Astrocyte (in vitro differentiated cells and primary cell): ENCODE measurements at regions not wholly inside any gene's neighbourhood (a gene's known extent, or its start where the extent isn't known, plus 50 kb on each side); places are given as distances from the start of the nearest gene placed in this dataset.
A peak's percentile ranks its signal among the peaks of the same experiment; 100 is the strongest.

Experiments used
- DNase-seq: peaks from one replicate; pipeline ENCODE4 v3.0.0-alpha.2; 2010; ENCODE audit warnings: low read depth
- FAIRE-seq: peaks from 2 replicates; lab custom pipeline; 2011; peaks lifted over from hg19 to GRCh38; lab: Jason Lieb, UNC
- H2AFZ ChIP-seq: 2 replicates; pipeline ENCODE4 v1.6.0; 2012; ENCODE audit warnings: low read depth, low read length, inconsistent platforms
- H3K27ac ChIP-seq: 2 replicates; pipeline ENCODE4 v1.5.1; 2011; ENCODE audit warnings: low read depth, low read length, inconsistent platforms
- H3K27me3 ChIP-seq: 2 replicates; pipeline ENCODE4 v1.6.0; 2011; ENCODE audit warnings: low read length, inconsistent platforms; ENCODE audit not compliant: insufficient read depth
- H3K36me3 ChIP-seq: 2 replicates; pipeline ENCODE4 v1.5.1; 2011; ENCODE audit warnings: low read length, inconsistent platforms; ENCODE audit not compliant: insufficient read depth
- H3K4me1 ChIP-seq: 2 replicates; pipeline ENCODE4 v1.5.1; 2011; ENCODE audit warnings: low read length, inconsistent platforms; ENCODE audit not compliant: insufficient read depth
- H3K4me2 ChIP-seq: 2 replicates; pipeline ENCODE4 v1.6.0; 2012; ENCODE audit warnings: low read length, inconsistent platforms
- H3K4me3 ChIP-seq: 2 replicates; pipeline ENCODE4 v1.5.1; 2011; ENCODE audit warnings: low read depth, mild to moderate bottlenecking, low read length, inconsistent platforms; ENCODE audit not compliant: insufficient read depth
- H3K79me2 ChIP-seq: 2 replicates; pipeline ENCODE4 v1.6.0; 2012; ENCODE audit warnings: mild to moderate bottlenecking, low read length, inconsistent platforms; ENCODE audit not compliant: insufficient read depth
- H3K9ac ChIP-seq: 2 replicates; pipeline ENCODE4 v1.6.0; 2012; ENCODE audit warnings: mild to moderate bottlenecking, low read length, inconsistent platforms
- H3K9me3 ChIP-seq: 2 replicates; pipeline ENCODE4 v1.5.1; 2012; ENCODE audit warnings: low read depth, mild to moderate bottlenecking, low read length, inconsistent platforms; ENCODE audit not compliant: insufficient read depth
- H4K20me1 ChIP-seq: 2 replicates; pipeline ENCODE4 v1.6.0; 2012; ENCODE audit warnings: low read length, inconsistent platforms; ENCODE audit not compliant: insufficient read depth
- H3K27ac Mint-ChIP-seq: one replicate; pipeline ENCODE4 v1.8.0; 2021; ENCODE audit warnings: mild to moderate bottlenecking, mixed read lengths; ENCODE audit not compliant: unreplicated experiment
- H3K27me3 Mint-ChIP-seq: one replicate; pipeline ENCODE4 v1.8.0; 2021; ENCODE audit warnings: low read depth, mixed read lengths; ENCODE audit not compliant: unreplicated experiment
- H3K36me3 Mint-ChIP-seq: one replicate; pipeline ENCODE4 v1.8.0; 2021; ENCODE audit warnings: low read depth, mixed read lengths; ENCODE audit not compliant: unreplicated experiment
- H3K4me1 Mint-ChIP-seq: one replicate; pipeline ENCODE4 v1.8.0; 2021; ENCODE audit warnings: low read depth, mixed read lengths; ENCODE audit not compliant: unreplicated experiment
- H3K4me3 Mint-ChIP-seq: one replicate; pipeline ENCODE4 v1.8.0; 2021; ENCODE audit warnings: mild to moderate bottlenecking, moderate library complexity, mixed read lengths; ENCODE audit not compliant: unreplicated experiment
- H3K9me3 Mint-ChIP-seq: one replicate; pipeline ENCODE4 v1.8.0; 2021; ENCODE audit warnings: mild to moderate bottlenecking, mixed read lengths; ENCODE audit not compliant: unreplicated experiment
- EZH2 ChIP-seq: IDR thresholded peaks from 2 replicates; pipeline ENCODE4 v1.6.1; 2012; ENCODE audit warnings: mild to moderate bottlenecking, low read length, inconsistent platforms; ENCODE audit not compliant: insufficient read depth
- TF ChIP-seq, protein P1 (sequence below): IDR thresholded peaks from 2 replicates; pipeline ENCODE4 v1.5.1; 2011; ENCODE audit warnings: low read depth, mild to moderate bottlenecking, inconsistent platforms, low read length, moderate library complexity; ENCODE audit not compliant: insufficient read depth

DNA sequence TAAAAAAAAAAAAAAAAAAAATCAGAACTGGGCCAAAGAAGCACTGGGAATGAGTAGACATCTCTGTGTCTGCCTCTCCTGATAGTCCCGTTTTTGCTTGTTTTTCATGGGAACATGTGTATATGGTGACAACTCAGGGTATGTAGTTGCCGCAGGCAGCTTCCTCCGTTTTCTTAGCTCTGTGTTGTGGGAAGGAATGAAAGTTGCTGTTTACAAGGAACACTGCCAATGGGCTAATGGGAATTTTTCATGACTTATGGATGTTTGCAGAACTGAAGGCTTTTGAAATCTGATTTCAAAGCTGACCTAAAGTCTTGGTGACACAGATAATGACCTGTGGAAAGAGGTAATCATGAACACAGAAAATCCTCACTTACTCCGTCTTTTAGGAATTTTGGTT, 146.4 kb upstream of the BTG1 start:
- peaks cover 19% of the 10 kb centered on the region for H3K4me1 Mint-ChIP-seq
- H3K27ac Mint-ChIP-seq, result no peak overlapping the region
- TF ChIP-seq, protein P1, sequence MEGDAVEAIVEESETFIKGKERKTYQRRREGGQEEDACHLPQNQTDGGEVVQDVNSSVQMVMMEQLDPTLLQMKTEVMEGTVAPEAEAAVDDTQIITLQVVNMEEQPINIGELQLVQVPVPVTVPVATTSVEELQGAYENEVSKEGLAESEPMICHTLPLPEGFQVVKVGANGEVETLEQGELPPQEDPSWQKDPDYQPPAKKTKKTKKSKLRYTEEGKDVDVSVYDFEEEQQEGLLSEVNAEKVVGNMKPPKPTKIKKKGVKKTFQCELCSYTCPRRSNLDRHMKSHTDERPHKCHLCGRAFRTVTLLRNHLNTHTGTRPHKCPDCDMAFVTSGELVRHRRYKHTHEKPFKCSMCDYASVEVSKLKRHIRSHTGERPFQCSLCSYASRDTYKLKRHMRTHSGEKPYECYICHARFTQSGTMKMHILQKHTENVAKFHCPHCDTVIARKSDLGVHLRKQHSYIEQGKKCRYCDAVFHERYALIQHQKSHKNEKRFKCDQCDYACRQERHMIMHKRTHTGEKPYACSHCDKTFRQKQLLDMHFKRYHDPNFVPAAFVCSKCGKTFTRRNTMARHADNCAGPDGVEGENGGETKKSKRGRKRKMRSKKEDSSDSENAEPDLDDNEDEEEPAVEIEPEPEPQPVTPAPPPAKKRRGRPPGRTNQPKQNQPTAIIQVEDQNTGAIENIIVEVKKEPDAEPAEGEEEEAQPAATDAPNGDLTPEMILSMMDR, result no peak
- no peak for TF ChIP-seq EZH2
- Histone ChIP-seq H3K36me3 (no peaks in the 10 kb centered on the region), H2AFZ (no peak overlapping the region), H3K27me3 (no peaks in the 10 kb centered on the region), H3K9ac (no peak overlapping the region), H3K79me2 (no peaks in the 10 kb centered on the region), H3K27ac (no peak overlapping the region), H4K20me1 (no peaks in the 10 kb centered on the region), H3K4me2 (no peak overlapping the region), H3K4me3 (no peak overlapping the region), H3K4me1 (peaks cover 16% of the 10 kb centered on the region), H3K9me3 (no peaks in the 10 kb centered on the region)
- DNase-seq (no peak), FAIRE-seq (no peak)
- no peaks in the 10 kb centered on the region for H3K27me3 Mint-ChIP-seq
- H3K4me3 Mint-ChIP-seq, result no peak overlapping the region
- no peaks in the 10 kb centered on the region for H3K36me3 Mint-ChIP-seq
- no peaks in the 10 kb centered on the region for H3K9me3 Mint-ChIP-seq

DNA sequence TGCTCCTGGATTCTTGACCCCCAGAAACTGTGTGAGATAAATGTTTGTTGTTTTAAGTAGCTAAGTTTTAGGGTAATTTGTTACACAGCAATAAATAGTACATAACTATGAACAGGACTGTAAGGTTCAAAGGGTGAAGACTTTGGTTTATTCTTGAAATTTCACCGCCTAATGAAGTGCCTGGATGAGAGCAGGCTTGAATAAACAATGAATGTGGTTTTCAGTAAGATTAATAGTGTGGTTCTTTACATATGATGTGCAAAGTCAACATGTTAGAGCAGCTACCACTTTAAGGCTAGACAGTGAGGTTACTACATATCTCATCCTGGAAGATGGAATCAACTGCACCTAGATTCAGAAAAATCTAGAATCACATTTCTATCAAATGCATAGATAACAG, 145.2 kb upstream of the BTG1 start:
- H3K27ac Mint-ChIP-seq, result no peak overlapping the region
- no peak overlapping the region for H3K4me3 ChIP-seq
- H4K20me1 ChIP-seq, result no peaks in the 10 kb centered on the region
- DNase-seq (peak; percentile 73), FAIRE-seq (peak; percentile 23)
- H3K27me3 Mint-ChIP-seq, result no peaks in the 10 kb centered on the region
- no peaks in the 10 kb centered on the region for H3K27me3 ChIP-seq
- H3K4me3 Mint-ChIP-seq, result no peak overlapping the region
- no peaks in the 10 kb centered on the region for H3K79me2 ChIP-seq
- peaks cover 19% of the 10 kb centered on the region for H3K4me1 Mint-ChIP-seq
- H3K9me3 Mint-ChIP-seq, result no peaks in the 10 kb centered on the region
- TF ChIP-seq, protein P1, result no peak
- TF ChIP-seq EZH2, result no peak
- no peaks in the 10 kb centered on the region for H3K9me3 ChIP-seq
- H3K4me1 ChIP-seq, result peaks cover 16% of the 10 kb centered on the region
- H3K4me2 ChIP-seq, result peak overlapping the region; percentile 61
- H2AFZ ChIP-seq, result no peak overlapping the region
- peak overlapping the region; percentile 55 for H3K27ac ChIP-seq
- no peaks in the 10 kb centered on the region for H3K36me3 ChIP-seq
- H3K9ac ChIP-seq, result no peak overlapping the region
- no peaks in the 10 kb centered on the region for H3K36me3 Mint-ChIP-seq

- Histone ChIP-seq H3K4me3 (peak overlapping the region; percentile 14), H3K27ac (peak overlapping the region; percentile 55), H4K20me1 (no peaks in the 10 kb centered on the region), H3K9ac (peak overlapping the region; percentile 2), H2AFZ (peak overlapping the region; percentile 59), H3K79me2 (no peaks in the 10 kb centered on the region), H3K9me3 (no peaks in the 10 kb centered on the region), H3K27me3 (no peaks in the 10 kb centered on the region), H3K4me1 (peaks cover 16% of the 10 kb centered on the region), H3K4me2 (peak overlapping the region; percentile 61), H3K36me3 (no peaks in the 10 kb centered on the region)
- Mint-ChIP-seq H3K4me3 (no peak overlapping the region), H3K27me3 (no peaks in the 10 kb centered on the region), H3K4me1 (peaks cover 14% of the 10 kb centered on the region), H3K36me3 (no peaks in the 10 kb centered on the region), H3K9me3 (no peaks in the 10 kb centered on the region), H3K27ac (peak overlapping the region; percentile 4)
- FAIRE-seq, result no peak
- peak; percentile 52 for DNase-seq
- TF ChIP-seq, protein P1, result no peak
- no peak for TF ChIP-seq EZH2
Measured at GRCh38 chr12:92290350-92290695, 144.7 kb upstream of the BTG1 start.
